Transverse colon (tissue), 4 donors: ENCODE measurements at regions not wholly inside any gene's neighbourhood (a gene's known extent, or its start where the extent isn't known, plus 50 kb on each side); places are given as distances from the start of the nearest gene placed in this dataset.

Source experiments
- DNase-seq: peaks from one replicate; pipeline ENCODE4 v3.0.0-alpha.2; 2019
- H3K27ac ChIP-seq, 4 donors: fragments of 200-600 bp; sonication (generic); 2 replicates each; pipeline ENCODE4 v1.5.1; 2016 to 2018; ENCODE audit warnings: inconsistent platforms in 4 of 4
- H3K27me3 ChIP-seq: fragments of 200-600 bp; sonication (generic); 2 replicates; pipeline ENCODE4 v1.5.1; 2017; ENCODE audit warnings: inconsistent platforms
- H3K36me3 ChIP-seq, 4 donors: fragments of 200-600 bp; sonication (generic); 2 replicates each; pipeline ENCODE4 v1.5.1; 2017 to 2019; ENCODE audit warnings: inconsistent platforms in 4 of 4
- H3K4me1 ChIP-seq, 4 donors: fragments of 200-600 bp; sonication (generic); 2 replicates each; pipeline ENCODE4 v1.5.1; 2017 to 2020; ENCODE audit warnings: inconsistent platforms in 4 of 4
- H3K4me3 ChIP-seq, 4 donors: fragments of 200-600 bp; sonication (generic); 1 replicate in 1 of 4; 2 replicates in 3 of 4; pipeline versions ENCODE4 v1.5.1 to v1.6.1; 2017 to 2019; ENCODE audit warnings: inconsistent platforms in 4 of 4
- H3K9me3 ChIP-seq, 2 donors: fragments of 200-600 bp; sonication (generic); 2 replicates each; pipeline ENCODE4 v1.5.1; 2017 to 2019; ENCODE audit warnings: inconsistent platforms in 2 of 2
- EP300 ChIP-seq: sonication (generic); formaldehyde crosslinking; IDR thresholded peaks from one replicate; pipeline ENCODE4 v1.6.1; 2017; ENCODE audit warnings: antibody characterized with exemption, low read depth
- POLR2A ChIP-seq: fragments of 450-650 bp; IDR thresholded peaks from one replicate; pipeline ENCODE4 v1.6.1; 2016; ENCODE audit warnings: antibody characterized with exemption, mild to moderate bottlenecking, moderate library complexity
- POLR2AphosphoS5 ChIP-seq, 3 donors: sonication (generic); formaldehyde crosslinking; IDR thresholded peaks; one replicate each; pipeline ENCODE4 v1.6.1; 2016; ENCODE audit warnings: antibody characterized with exemption in 3 of 3
- WGBS, 2 donors: methylation state at CpG; one replicate each; pipeline ENCODE4 v1.1.5; 2018; ENCODE audit warnings: low coverage in 1 of 2; 5-methylcytosine and 5-hydroxymethylcytosine counted together
- in situ Hi-C, 4 donors: fragments of 200-750 bp; cut with MboI; loops; one replicate each; pipeline versions ENCODE4 v1.15.0 to v1.15.1; 2017; ENCODE audit warnings: low sequenced_read_pairs in 3 of 4, low pct_ligation_motif_present in 1 of 4, low pct_unique_long_range_greater_than_20kb in 1 of 4
- intact Hi-C: fragments of 100-400 bp; cut with DNase I; formaldehyde crosslinking; loops from one replicate; pipeline ENCODE4 v1.15.1; 2023; ENCODE audit warnings: low total_unique reads
- TF ChIP-seq, protein P1 (sequence below), 5 experiments: fragments of 200-600 bp in 3 of 5; fragments of 450-650 bp in 2 of 5; sonication (generic) in 3 of 5; IDR thresholded peaks; 1 replicate in 2 of 5; 2 replicates in 3 of 5; pipeline ENCODE4 v1.5.1; 2016 to 2017; ENCODE audit warnings: antibody characterized with exemption in 5 of 5, inconsistent platforms in 3 of 5, mild to moderate bottlenecking in 2 of 5, moderate library complexity in 1 of 5

- 50 to 67% methylated on average over 2 of the region's 2 CpGs for WGBS, 2 donors
- in situ Hi-C loops = loop anchor here in 1 of 4 donors (10.0 kb wide), 1 partner anchor 61 kb away; no protein-coding TSS in a partner anchor
These were observed 155.6 kb upstream of the NTRK2 start for GRCh38 chr9:84513979-84514378.

DNA sequence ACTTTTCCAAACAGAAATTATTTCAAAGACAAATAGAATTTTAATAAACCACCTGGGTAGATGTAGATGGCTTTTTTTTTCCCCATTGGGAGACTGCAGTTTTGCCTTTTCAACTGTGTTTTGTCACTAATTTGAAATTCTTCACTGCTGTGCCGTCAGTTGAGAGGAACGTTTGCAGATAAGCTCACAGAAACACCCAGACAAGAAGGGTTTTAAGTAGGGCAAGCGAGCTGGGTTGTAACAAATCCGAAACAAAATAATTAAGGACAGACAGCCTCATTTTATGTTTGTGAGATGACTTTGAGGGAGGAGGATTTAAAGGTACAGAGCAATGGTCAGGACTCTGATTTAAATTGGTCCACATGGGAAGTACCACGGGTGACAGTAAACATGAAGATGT is 155.1 kb upstream of the NTRK2 start:
- H3K4me3 ChIP-seq = no peak overlapping the region
- in situ Hi-C loops = loop anchor here in 1 of 4 donors (10.0 kb wide), 1 partner anchor 60 kb away; no protein-coding TSS in a partner anchor
- H3K27me3 ChIP-seq = peaks cover 5% of the 10 kb centered on the region
- no peaks in the 10 kb centered on the region for H3K4me1 ChIP-seq
- no peak overlapping the region for H3K27ac ChIP-seq
- 65 to 68% methylated on average over 5 of the region's 5 CpGs for WGBS, 2 donors
- DNase-seq = no peak
- no peaks in the 10 kb centered on the region for H3K36me3 ChIP-seq
- no peaks in the 10 kb centered on the region for H3K9me3 ChIP-seq
- TF ChIP-seq POLR2AphosphoS5 (IDR thresholded peaks at IDR 0.05) = no peak
- TF ChIP-seq, protein P1, sequence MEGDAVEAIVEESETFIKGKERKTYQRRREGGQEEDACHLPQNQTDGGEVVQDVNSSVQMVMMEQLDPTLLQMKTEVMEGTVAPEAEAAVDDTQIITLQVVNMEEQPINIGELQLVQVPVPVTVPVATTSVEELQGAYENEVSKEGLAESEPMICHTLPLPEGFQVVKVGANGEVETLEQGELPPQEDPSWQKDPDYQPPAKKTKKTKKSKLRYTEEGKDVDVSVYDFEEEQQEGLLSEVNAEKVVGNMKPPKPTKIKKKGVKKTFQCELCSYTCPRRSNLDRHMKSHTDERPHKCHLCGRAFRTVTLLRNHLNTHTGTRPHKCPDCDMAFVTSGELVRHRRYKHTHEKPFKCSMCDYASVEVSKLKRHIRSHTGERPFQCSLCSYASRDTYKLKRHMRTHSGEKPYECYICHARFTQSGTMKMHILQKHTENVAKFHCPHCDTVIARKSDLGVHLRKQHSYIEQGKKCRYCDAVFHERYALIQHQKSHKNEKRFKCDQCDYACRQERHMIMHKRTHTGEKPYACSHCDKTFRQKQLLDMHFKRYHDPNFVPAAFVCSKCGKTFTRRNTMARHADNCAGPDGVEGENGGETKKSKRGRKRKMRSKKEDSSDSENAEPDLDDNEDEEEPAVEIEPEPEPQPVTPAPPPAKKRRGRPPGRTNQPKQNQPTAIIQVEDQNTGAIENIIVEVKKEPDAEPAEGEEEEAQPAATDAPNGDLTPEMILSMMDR (IDR thresholded peaks at IDR 0.05) = no peak
- TF ChIP-seq EP300 = no peak
- TF ChIP-seq POLR2A = no peak
- intact Hi-C loops = no loop called here

More at GRCh38 chr9:84513979-84514378, 155.6 kb upstream of the NTRK2 start:
- H3K4me3 ChIP-seq = no peak overlapping the region
- peaks cover 5% of the 10 kb centered on the region for H3K27me3 ChIP-seq
- no peaks in the 10 kb centered on the region for H3K36me3 ChIP-seq
- no peak overlapping the region for H3K27ac ChIP-seq
- intact Hi-C loops = no loop called here
- no peaks in the 10 kb centered on the region for H3K9me3 ChIP-seq
- no peak for DNase-seq
- no peaks in the 10 kb centered on the region for H3K4me1 ChIP-seq
- TF ChIP-seq EP300 = no peak
- no peak for TF ChIP-seq POLR2AphosphoS5 (IDR thresholded peaks at IDR 0.05)
- TF ChIP-seq, protein P1 (IDR thresholded peaks at IDR 0.05) = no peak
- no peak for TF ChIP-seq POLR2A

DNA sequence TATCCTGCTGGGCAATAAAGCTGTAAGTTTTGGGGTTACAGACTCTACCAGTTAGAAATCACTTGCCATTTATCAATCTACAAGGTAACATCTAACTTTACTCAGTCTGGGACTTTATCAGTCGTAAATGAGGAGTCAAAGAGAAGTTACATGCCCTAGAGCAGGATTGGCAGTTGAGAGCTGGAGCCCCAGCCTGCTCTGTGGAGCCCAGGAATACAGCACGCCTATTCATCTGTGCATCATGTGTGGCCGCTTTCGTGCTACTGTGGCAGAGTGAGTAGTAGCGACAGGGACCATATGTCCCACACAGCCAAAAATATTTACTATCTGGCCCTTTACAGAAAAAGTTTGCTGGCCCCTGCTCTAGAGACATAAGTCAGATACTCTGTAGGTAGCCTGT is 152.5 kb upstream of the NTRK2 start:
- Histone ChIP-seq H3K4me3 (no peak overlapping the region), H3K27me3 (peaks cover 5% of the 10 kb centered on the region), H3K36me3 (no peaks in the 10 kb centered on the region), H3K4me1 (no peaks in the 10 kb centered on the region), H3K9me3 (no peaks in the 10 kb centered on the region), H3K27ac (no peak overlapping the region)
- intact Hi-C loops (no loop called here), in situ Hi-C loops (loop anchor here in 1 of 4 donors (10.0 kb wide), 1 partner anchor 58 kb away; no protein-coding TSS in a partner anchor)
- TF ChIP-seq POLR2AphosphoS5 (IDR thresholded peaks at IDR 0.05) (no peak), EP300 (no peak), POLR2A (no peak)
- TF ChIP-seq, protein P1 (IDR thresholded peaks at IDR 0.05) = no peak
- DNase-seq = no peak
- WGBS, 2 donors = 86 to 93% methylated on average over 3 to 5 of the region's 5 CpGs

DNA sequence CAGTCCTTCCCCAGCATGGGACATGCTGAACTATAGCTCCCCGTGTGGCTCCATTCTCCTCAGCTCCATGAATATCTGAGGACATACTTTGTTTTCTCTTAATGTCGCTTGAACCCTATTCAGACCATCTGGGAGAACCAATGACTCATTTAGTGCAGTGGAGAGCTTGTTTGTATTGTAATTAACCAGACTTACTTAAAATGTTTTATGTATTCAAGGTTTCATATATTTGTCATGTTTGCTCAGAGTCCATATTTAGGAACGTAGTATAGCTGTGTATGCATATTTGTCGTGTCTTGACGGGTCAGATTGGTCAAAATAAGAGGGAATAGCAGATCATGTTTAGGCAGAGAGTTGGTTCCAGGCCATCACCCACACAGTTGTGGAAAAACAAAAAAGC is 150.1 kb upstream of the NTRK2 start:
- Histone ChIP-seq H3K27ac (no peak overlapping the region), H3K27me3 (peaks cover under 1% of the 10 kb centered on the region), H3K36me3 (no peaks in the 10 kb centered on the region), H3K4me3 (no peak overlapping the region), H3K9me3 (no peaks in the 10 kb centered on the region), H3K4me1 (no peaks in the 10 kb centered on the region)
- intact Hi-C loops = no loop called here
- no peak for DNase-seq
- WGBS, 2 donors = 85 to 87% methylated on average over 5 of the region's 5 CpGs
- in situ Hi-C loops = loop anchor here in 1 of 4 donors (10.0 kb wide), 1 partner anchor 55 kb away; no protein-coding TSS in a partner anchor
- TF ChIP-seq, protein P1 (IDR thresholded peaks at IDR 0.05) = no peak
